Endothelial cell of umbilical vein (primary cell): ENCODE measurements at regions not wholly inside any gene's neighbourhood (a gene's known extent, or its start where the extent isn't known, plus 50 kb on each side); places are given as distances from the start of the nearest gene placed in this dataset.

Experiments
- BruUV-seq: library from RNA; stranded (reverse); fragments of 400-500 nt; replicated peaks from 2 replicates; lab custom pipeline; 2021; lab: Mats Ljungman, UMichigan
- CTCF ChIA-PET: fragments of 300-600, 350-600 bp; sonication (Branson Sonifier 250); formaldehyde crosslinking; loops from one replicate; lab custom pipeline; 2021; ENCODE audit warnings: antibody characterized with exemption, inconsistent platforms; lab: Charles Lee
- POLR2A ChIA-PET: fragments of 300-600, 350-600 bp; sonication (Branson Sonifier 250); formaldehyde crosslinking; loops from one replicate; lab custom pipeline; 2021; ENCODE audit warnings: antibody characterized with exemption, inconsistent platforms; lab: Charles Lee
- DNase-seq: peaks from one replicate; pipeline ENCODE4 v3.0.0-alpha.2; 2011; ENCODE audit warnings: low read depth, low spot score
- FAIRE-seq: peaks from 2 replicates; lab custom pipeline; 2011; peaks lifted over from hg19 to GRCh38; lab: Jason Lieb, UNC
- H2AFZ ChIP-seq: 2 replicates; pipeline ENCODE4 v1.6.0; 2012; ENCODE audit warnings: low read depth, low read length, control low read depth, inconsistent platforms
- H3K27ac ChIP-seq: 2 replicates; pipeline ENCODE4 v1.5.1; 2011; ENCODE audit warnings: low read depth, mild to moderate bottlenecking, control low read depth, low read length, moderate library complexity; ENCODE audit not compliant: insufficient read depth
- H3K27me3 ChIP-seq, 2 experiments: 2 replicates each; pipeline versions ENCODE4 v1.6.0 to v1.6.1; 2011; ENCODE audit warnings: low read length in 2 of 2, mixed read lengths in 1 of 2; ENCODE audit not compliant: control insufficient read depth in 2 of 2, insufficient read depth in 2 of 2
- H3K36me3 ChIP-seq, 2 experiments: 2 replicates in 1 of 2; 3 replicates in 1 of 2; pipeline ENCODE4 v1.5.1; 2011; ENCODE audit warnings: low read length in 2 of 2, mild to moderate bottlenecking in 1 of 2, moderate library complexity in 1 of 2; ENCODE audit not compliant: control insufficient read depth in 2 of 2, insufficient read depth in 2 of 2; ENCODE audit errors: extremely low read depth in 1 of 2
- H3K4me1 ChIP-seq: 3 replicates; pipeline ENCODE4 v1.5.1; 2011; ENCODE audit warnings: mild to moderate bottlenecking, low read length; ENCODE audit not compliant: control insufficient read depth, insufficient read depth; ENCODE audit errors: extremely low read depth
- H3K4me2 ChIP-seq: 2 replicates; pipeline ENCODE4 v1.6.1; 2011; ENCODE audit warnings: low read length, control low read depth, mixed read lengths; ENCODE audit not compliant: insufficient read depth
- H3K4me3 ChIP-seq, 3 experiments: fragments of 200-600 bp in 1 of 3; sonication (generic), shearing (Covaris generic) in 1 of 3; replicated peaks in 1 of 3; 2 replicates each; pipeline ENCODE4 v1.5.1; 2011 to 2016; ENCODE audit warnings: control low read depth in 3 of 3, low read length in 3 of 3, mild to moderate bottlenecking in 2 of 3, inconsistent platforms in 1 of 3, low read depth in 1 of 3, moderate library complexity in 1 of 3; ENCODE audit not compliant: insufficient read depth in 1 of 3
- H3K79me2 ChIP-seq: 2 replicates; pipeline ENCODE4 v1.6.0; 2012; ENCODE audit warnings: low read length, inconsistent platforms; ENCODE audit not compliant: control insufficient read depth, insufficient read depth
- H3K9ac ChIP-seq: replicated peaks from 2 replicates; pipeline ENCODE3; 2011; ENCODE audit warnings: low read length, control low read depth; ENCODE audit not compliant: insufficient read depth; ENCODE audit errors: extremely low read depth
- H3K9me1 ChIP-seq: replicated peaks from 3 replicates; pipeline ENCODE4 v1.6.0; 2011; ENCODE audit warnings: mild to moderate bottlenecking, low read length; ENCODE audit not compliant: control insufficient read depth, insufficient read depth; ENCODE audit errors: extremely low read depth
- H3K9me3 ChIP-seq: replicated peaks from 2 replicates; pipeline ENCODE4 v1.5.1; 2012; ENCODE audit warnings: low read length, inconsistent platforms; ENCODE audit not compliant: control insufficient read depth, insufficient read depth
- H4K20me1 ChIP-seq: replicated peaks from 2 replicates; pipeline ENCODE3; 2011; ENCODE audit warnings: mild to moderate bottlenecking, low read length; ENCODE audit not compliant: control insufficient read depth, insufficient read depth; ENCODE audit errors: extremely low read depth
- CTCF ChIP-seq, 2 donors: IDR thresholded peaks; 1 replicate in 1 of 2; 2 replicates in 1 of 2; pipeline ENCODE4 v1.5.1; 2011; ENCODE audit warnings: low read length in 2 of 2, mild to moderate bottlenecking in 2 of 2, moderate library complexity in 2 of 2, control low read depth in 1 of 2, inconsistent platforms in 1 of 2, low read depth in 1 of 2; ENCODE audit not compliant: insufficient read depth in 1 of 2; ENCODE audit errors: extremely low read depth in 1 of 2
- EZH2 ChIP-seq: IDR thresholded peaks from 2 replicates; pipeline ENCODE4 v1.6.1; 2012; ENCODE audit warnings: borderline replicate concordance, low read depth, mild to moderate bottlenecking, moderate library complexity, low read length, inconsistent platforms; ENCODE audit not compliant: severe bottlenecking
- FOS ChIP-seq: IDR thresholded peaks from 2 replicates; pipeline ENCODE4 v1.6.1; 2011; ENCODE audit warnings: mild to moderate bottlenecking, low read length, moderate library complexity, borderline replicate concordance; ENCODE audit not compliant: insufficient read depth
- GATA2 ChIP-seq: IDR thresholded peaks from 2 replicates; pipeline ENCODE4 v1.7.0; 2011; ENCODE audit warnings: low read depth, mild to moderate bottlenecking, moderate library complexity, mixed read lengths, low read length; ENCODE audit not compliant: insufficient read length, insufficient read depth
- JUN ChIP-seq: IDR thresholded peaks from 2 replicates; pipeline ENCODE4 v1.6.1; 2011; ENCODE audit warnings: borderline replicate concordance, low read depth; ENCODE audit not compliant: insufficient read length, insufficient read depth
- MAX ChIP-seq: IDR thresholded peaks from 2 replicates; pipeline ENCODE4 v1.6.1; 2011; ENCODE audit not compliant: insufficient read depth, insufficient read length
- MYC ChIP-seq: IDR thresholded peaks from one replicate; pipeline ENCODE4 v1.6.1; 2011; ENCODE audit warnings: mild to moderate bottlenecking, low read depth, low read length
- POLR2A ChIP-seq: IDR thresholded peaks from 2 replicates; pipeline ENCODE4 v1.6.1; 2012; ENCODE audit warnings: low read depth, mild to moderate bottlenecking, control low read depth, low read length
- POLR2AphosphoS5 ChIP-seq: IDR thresholded peaks from 2 replicates; pipeline ENCODE4 v1.6.1; 2012; ENCODE audit warnings: low read depth, mild to moderate bottlenecking, control low read depth, low read length, moderate library complexity; ENCODE audit not compliant: insufficient read depth
- dilution Hi-C: fragments of 300-500 bp; cut with MboI; formaldehyde crosslinking; loops from one replicate; pipeline ENCODE4 v1.15.0; 2019; ENCODE audit warnings: low sequenced_read_pairs; ENCODE audit not compliant: extremely low pct_ligation_motif_present
- intact Hi-C: fragments of 100-400 bp; cut with micrococcal nuclease; formaldehyde crosslinking; loops from one replicate; pipeline ENCODE4 v1.10.0; 2022

DNA sequence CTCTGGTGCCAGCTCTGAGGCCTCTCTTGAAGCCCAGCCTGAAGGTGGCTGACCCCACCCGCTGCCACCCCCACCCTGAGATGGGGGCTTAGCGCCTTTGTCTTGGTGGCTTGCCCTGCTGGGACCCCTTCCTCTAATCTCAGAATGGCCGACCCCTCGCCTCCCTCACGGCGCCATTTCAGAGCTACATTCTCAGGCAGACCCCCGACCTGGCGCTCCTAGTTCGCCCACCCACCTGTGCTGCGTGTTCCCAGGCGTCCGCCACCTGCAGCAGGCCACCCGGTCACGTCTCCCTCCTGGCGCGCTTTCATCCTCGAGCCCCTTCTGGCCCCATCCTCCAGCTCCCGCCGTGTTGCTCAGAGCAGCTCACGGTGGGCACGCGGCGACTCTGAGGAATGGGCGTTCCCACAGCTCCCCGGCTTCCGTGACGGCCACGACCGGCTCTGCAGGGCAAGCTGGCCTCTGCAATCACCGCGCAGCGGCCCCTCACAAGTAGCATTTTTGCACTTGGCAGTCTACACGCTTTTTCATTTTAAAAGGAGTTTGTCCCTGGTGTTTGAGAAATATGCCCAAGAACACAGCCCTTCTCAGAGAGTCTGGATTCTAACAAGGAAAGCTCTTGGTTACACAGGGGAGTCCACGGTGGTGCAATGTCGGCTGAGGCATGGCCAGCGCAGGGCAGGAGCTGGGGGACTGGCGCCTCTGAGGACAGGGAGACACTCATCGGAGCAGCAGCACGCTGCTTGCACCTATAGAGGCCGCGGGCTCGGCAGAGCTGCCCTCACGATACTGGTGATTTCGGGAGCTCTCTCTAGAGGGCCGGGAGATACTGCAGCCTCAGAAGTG, 105.7 kb upstream of the C14orf180 start:
- Histone ChIP-seq H4K20me1 (no peaks in the 10 kb centered on the region), H3K4me1 (no peaks in the 10 kb centered on the region), H3K9ac (no peak overlapping the region), H3K27ac (no peak overlapping the region), H3K9me1 (no peaks in the 10 kb centered on the region), H3K4me3 (no peak overlapping the region), H2AFZ (no peak overlapping the region), H3K79me2 (no peaks in the 10 kb centered on the region), H3K36me3 (no peaks in the 10 kb centered on the region), H3K9me3 (no peaks in the 10 kb centered on the region), H3K4me2 (no peak overlapping the region), H3K27me3 (no peaks in the 10 kb centered on the region)
- intact Hi-C loops = no loop called here
- dilution Hi-C loops = no loop called here
- TF ChIP-seq POLR2AphosphoS5 = no peak
- no peak for TF ChIP-seq POLR2A
- TF ChIP-seq MAX = no peak
- no peak for TF ChIP-seq JUN
- no peak for TF ChIP-seq FOS
- TF ChIP-seq CTCF (IDR thresholded peaks at IDR 0.05; ENCODE audit: extremely low read depth in 1 of 2, insufficient read depth in 1 of 2, low read depth in 1 of 2, low read length in 2 of 2) = no peak
- no peak for TF ChIP-seq EZH2
- no peak for TF ChIP-seq MYC
- TF ChIP-seq GATA2 = no peak
- DNase-seq (no peak), FAIRE-seq (no peak)
- no TSS peak for BruUV-seq
- CTCF ChIA-PET = interaction anchor here (1.2 to 1.6 kb wide), 2 partner anchors 38 to 336 kb away, joined by 3 to 6 read pairs; no protein-coding TSS in a partner anchor
- POLR2A ChIA-PET = no interaction called here
